Kidney (tissue), 13 donors: ENCODE measurements at regions not wholly inside any gene's neighbourhood (a gene's known extent, or its start where the extent isn't known, plus 50 kb on each side); places are given as distances from the start of the nearest gene placed in this dataset.
"Not testable (repeated sequence)": the region's sequence is repeated elsewhere in the genome, so short reads cannot be mapped to it uniquely, and the experiment has no call there.

Experiments
- DNase-seq, 5 donors: peaks; one replicate each; pipeline ENCODE4 v3.0.0-alpha.2; 2013 to 2020
- FAIRE-seq: peaks from 2 replicates; lab custom pipeline; 2012; peaks lifted over from hg19 to GRCh38; lab: Jason Lieb, UNC
- H3K27ac ChIP-seq, 2 donors: one replicate each; pipeline ENCODE4 v1.7.0; 2013; ENCODE audit warnings: low read depth in 2 of 2, low read length in 2 of 2, inconsistent platforms in 1 of 2
- H3K27me3 ChIP-seq: one replicate; pipeline ENCODE4 v1.7.1; 2013; ENCODE audit warnings: low read length, inconsistent platforms; ENCODE audit not compliant: control insufficient read depth, insufficient read depth
- H3K36me3 ChIP-seq, 3 donors: one replicate each; pipeline versions ENCODE4 v1.7.0 to v1.7.1; 2013; ENCODE audit warnings: low read length in 3 of 3, control low read depth in 1 of 3, inconsistent platforms in 1 of 3; ENCODE audit not compliant: insufficient read depth in 3 of 3, control insufficient read depth in 2 of 3
- H3K4me1 ChIP-seq, 3 donors: one replicate each; pipeline versions ENCODE4 v1.7.0 to v1.7.1; 2013; ENCODE audit warnings: low read length in 3 of 3, inconsistent platforms in 1 of 3, low read depth in 1 of 3; ENCODE audit not compliant: control insufficient read depth in 2 of 3, insufficient read depth in 2 of 3
- H3K4me3 ChIP-seq, 3 donors: one replicate each; pipeline versions ENCODE4 v1.7.0 to v1.8.1; 2013; ENCODE audit warnings: low read length in 3 of 3, control low read depth in 1 of 3, inconsistent platforms in 1 of 3
- H3K9ac ChIP-seq, 3 donors: one replicate each; pipeline versions ENCODE4 v1.7.0 to v1.7.1; 2013; ENCODE audit warnings: low read length in 3 of 3, control low read depth in 1 of 3, inconsistent platforms in 1 of 3
- H3K9me3 ChIP-seq, 3 donors: one replicate each; pipeline versions ENCODE4 v1.7.0 to v1.7.1; 2013; ENCODE audit warnings: low read length in 3 of 3, control low read depth in 1 of 3, inconsistent platforms in 1 of 3; ENCODE audit not compliant: control insufficient read depth in 2 of 3, insufficient read depth in 1 of 3
- CTCF ChIP-seq: IDR thresholded peaks from 3 replicates; pipeline ENCODE4 v1.5.1; 2012; ENCODE audit warnings: mild to moderate bottlenecking, moderate library complexity, borderline replicate concordance; ENCODE audit not compliant: insufficient read depth; ENCODE audit errors: extremely low read depth
- intact Hi-C: fragments of 100-400 bp; cut with DNase I; formaldehyde crosslinking; loops from one replicate; pipeline ENCODE4 v1.11.1; 2022
- donor health status: control.
- donor health status: control.
- donor health status: control.
- donor health status: control.
- donor health status: control.
- donor health status: DM: yes; HTN: yes; CAD: no.
- donor health status: Normal renal cell carcinoma (clear cell type).

- Histone ChIP-seq H3K27me3 (no peaks in the 10 kb centered on the region), H3K9ac (no peak overlapping the region), H3K4me1 (no peaks in the 10 kb centered on the region), H3K9me3 (no peaks in the 10 kb centered on the region), H3K4me3 (no peak overlapping the region), H3K27ac (no peak overlapping the region), H3K36me3 (no peaks in the 10 kb centered on the region)
- no peak for TF ChIP-seq CTCF
- FAIRE-seq (no peak), DNase-seq (no peak)
- intact Hi-C loops, result no loop called here
Observed at GRCh38 chr11:38766796-38767195, 2168.8 kb upstream of the RAG2 start.

- no peak overlapping the region for H3K27ac ChIP-seq
- no peak for DNase-seq
- TF ChIP-seq CTCF, result no peak
- FAIRE-seq, result no peak
- H3K9ac ChIP-seq, result no peak overlapping the region
- H3K27me3 ChIP-seq, result no peaks in the 10 kb centered on the region
- no peaks in the 10 kb centered on the region for H3K36me3 ChIP-seq
- no peaks in the 10 kb centered on the region for H3K4me1 ChIP-seq
- H3K4me3 ChIP-seq, result no peak overlapping the region
- intact Hi-C loops, result no loop called here
- H3K9me3 ChIP-seq, result no peaks in the 10 kb centered on the region
Observed at GRCh38 chr11:38759394-38759793, 2161.4 kb upstream of the RAG2 start.

GRCh38 chr11:38756537-38756936 is 2158.5 kb upstream of the RAG2 start:
- no peak for DNase-seq
- no peak overlapping the region for H3K9ac ChIP-seq
- H3K27me3 ChIP-seq, result no peaks in the 10 kb centered on the region
- TF ChIP-seq CTCF, result no peak
- no peaks in the 10 kb centered on the region for H3K4me1 ChIP-seq
- H3K36me3 ChIP-seq, result no peaks in the 10 kb centered on the region
- no peak for FAIRE-seq
- no peak overlapping the region for H3K27ac ChIP-seq
- no peak overlapping the region for H3K4me3 ChIP-seq
- H3K9me3 ChIP-seq, result no peaks in the 10 kb centered on the region
- intact Hi-C loops, result no loop called here

GRCh38 chr11:38751421-38751820 is 2153.4 kb upstream of the RAG2 start:
- TF ChIP-seq CTCF, result no peak
- no peaks in the 10 kb centered on the region for H3K27me3 ChIP-seq
- FAIRE-seq (no peak), DNase-seq (no peak)
- H3K4me3 ChIP-seq, result no peak overlapping the region
- H3K9me3 ChIP-seq, result no peaks in the 10 kb centered on the region
- no peaks in the 10 kb centered on the region for H3K4me1 ChIP-seq
- intact Hi-C loops, result no loop called here
- H3K9ac ChIP-seq, result no peak overlapping the region
- no peaks in the 10 kb centered on the region for H3K36me3 ChIP-seq
- no peak overlapping the region for H3K27ac ChIP-seq

- intact Hi-C loops, H3K4me3 ChIP-seq, H3K9me3 ChIP-seq, H3K27ac ChIP-seq, H3K27me3 ChIP-seq, DNase-seq, H3K4me1 ChIP-seq, FAIRE-seq, H3K9ac ChIP-seq, H3K36me3 ChIP-seq: not testable (repeated sequence)
Observed at GRCh38 chr11:38746516-38746915, 2148.5 kb upstream of the RAG2 start.
